Nucleus accumbens (tissue), 56 donors: ENCODE measurements at regions not wholly inside any gene's neighbourhood (a gene's known extent, or its start where the extent isn't known, plus 50 kb on each side); places are given as distances from the start of the nearest gene placed in this dataset.
A peak's percentile ranks its signal among the peaks of the same experiment; 100 is the strongest.

Source experiments
- DNase-seq, 56 donors: peaks; one replicate each; lab custom pipeline; 2025; lab: John Stamatoyannopoulos, UW

- DNase-seq, result no peak
These were observed 152.8 kb downstream of the BCL11A start for GRCh38 chr2:60400462-60401246.

GRCh38 chr2:60394463-60394862 lies 159.0 kb downstream of the BCL11A start:
- no peak for DNase-seq

- DNase-seq, result no peak
These were observed 161.6 kb downstream of the BCL11A start for GRCh38 chr2:60391649-60392375.

GRCh38 chr2:60391230-60391629 lies 162.2 kb downstream of the BCL11A start:
- no peak for DNase-seq

- DNase-seq, result no peak
These were observed 167.0 kb downstream of the BCL11A start for GRCh38 chr2:60386436-60386835.

- DNase-seq, result no peak
These were observed 167.8 kb downstream of the BCL11A start for GRCh38 chr2:60385648-60386047.

- DNase-seq, result no peak
These were observed 169.9 kb downstream of the BCL11A start for GRCh38 chr2:60383401-60384143.

GRCh38 chr2:60380411-60380810 lies 173.0 kb downstream of the BCL11A start:
- DNase-seq, result no peak

- DNase-seq, result no peak
These were observed 173.8 kb downstream of the BCL11A start for GRCh38 chr2:60379684-60380083.

GRCh38 chr2:60379216-60379615 lies 174.2 kb downstream of the BCL11A start:
- DNase-seq, result no peak

- DNase-seq, result no peak
These were observed 175.6 kb downstream of the BCL11A start for GRCh38 chr2:60377825-60378224.

- no peak for DNase-seq
These were observed 177.2 kb downstream of the BCL11A start for GRCh38 chr2:60376252-60376651.

- DNase-seq, result no peak
These were observed 181.8 kb downstream of the BCL11A start for GRCh38 chr2:60371681-60372080.

GRCh38 chr2:60371219-60371618 lies 182.2 kb downstream of the BCL11A start:
- DNase-seq, result no peak

- DNase-seq, result no peak
These were observed 182.6 kb downstream of the BCL11A start for GRCh38 chr2:60370814-60371213.

GRCh38 chr2:60368456-60368855 lies 185.0 kb downstream of the BCL11A start:
- no peak for DNase-seq

- DNase-seq, result no peak
These were observed 187.2 kb downstream of the BCL11A start for GRCh38 chr2:60366135-60366712.

- no peak for DNase-seq
These were observed 187.9 kb downstream of the BCL11A start for GRCh38 chr2:60365556-60365955.

- peak in 1 of 56 donors; percentile 15 for DNase-seq
These were observed 189.0 kb downstream of the BCL11A start for GRCh38 chr2:60364491-60364890.

GRCh38 chr2:60361498-60361897 lies 192.0 kb downstream of the BCL11A start:
- DNase-seq, result no peak

GRCh38 chr2:60359569-60359968 lies 193.9 kb downstream of the BCL11A start:
- no peak for DNase-seq
